ENCODE measurements at regions not wholly inside any gene's neighbourhood (a gene's known extent, or its start where the extent isn't known, plus 50 kb on each side); places are given as distances from the start of the nearest gene placed in this dataset.

DNA sequence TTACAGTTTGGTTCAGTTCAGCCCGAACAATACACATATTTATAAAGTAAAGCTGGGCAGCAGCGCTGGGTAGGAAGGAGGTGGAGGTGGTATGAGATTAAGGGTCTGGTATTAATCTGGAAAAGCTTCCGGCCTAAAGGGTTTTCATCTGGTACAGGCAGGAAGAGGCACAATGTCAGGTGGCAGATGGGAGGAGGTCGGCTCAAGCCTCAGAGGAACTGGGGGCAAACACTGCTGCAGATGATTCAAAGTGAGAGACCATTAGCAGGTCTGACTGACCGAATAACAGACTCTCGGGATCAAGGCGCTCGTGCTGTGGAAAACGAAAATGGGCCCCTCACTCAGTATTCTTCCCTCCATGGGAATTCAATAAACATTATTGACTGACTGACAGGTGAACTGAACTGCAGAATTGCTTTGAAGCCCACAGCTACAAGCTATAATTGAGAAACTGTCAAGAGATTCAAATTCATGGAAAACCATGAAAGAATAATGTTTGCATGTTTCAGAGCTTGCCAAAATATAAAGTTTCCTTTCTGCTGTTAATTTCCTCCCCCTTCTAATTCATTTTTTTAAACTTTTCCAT lies 75.3 kb downstream of the TMEM167A start:
- no peak overlapping the region for H3K4me2 ChIP-seq
- Mint-ChIP-seq H3K27ac (no peak overlapping the region), H3K27me3 (ENCODE audit: insufficient read depth, low read depth) (no peaks in the 10 kb centered on the region), H3K4me3 (no peak overlapping the region), H3K9me3 (no peaks in the 10 kb centered on the region), H3K4me1 (peaks cover 17% of the 10 kb centered on the region), H3K36me3 (no peaks in the 10 kb centered on the region)
- H3K79me2 ChIP-seq (ENCODE audit: low read depth): no peaks in the 10 kb centered on the region
- peaks cover 18% of the 10 kb centered on the region for H3K4me1 ChIP-seq
- H4K20me1 ChIP-seq (ENCODE audit: low read depth): no peaks in the 10 kb centered on the region
- no peak overlapping the region for H3K4me3 ChIP-seq
- no peak for DNase-seq (ENCODE audit: low spot score)
- no peaks in the 10 kb centered on the region for H3K36me3 ChIP-seq
- H2AFZ ChIP-seq (replicated peaks): no peak overlapping the region
- H3K9ac ChIP-seq: no peak overlapping the region
- H3K9me3 ChIP-seq (ENCODE audit: low read depth): no peaks in the 10 kb centered on the region
- no peaks in the 10 kb centered on the region for H3K27me3 ChIP-seq
- H3F3A ChIP-seq (ENCODE audit: low read depth): no peaks in the 10 kb centered on the region
- no peak overlapping the region for H3K27ac ChIP-seq
- TF ChIP-seq EZH2phosphoT487 (IDR thresholded peaks at IDR 0.05) (no peak), EZH2 (IDR thresholded peaks at IDR 0.05) (no peak)
- TF ChIP-seq, protein P1, sequence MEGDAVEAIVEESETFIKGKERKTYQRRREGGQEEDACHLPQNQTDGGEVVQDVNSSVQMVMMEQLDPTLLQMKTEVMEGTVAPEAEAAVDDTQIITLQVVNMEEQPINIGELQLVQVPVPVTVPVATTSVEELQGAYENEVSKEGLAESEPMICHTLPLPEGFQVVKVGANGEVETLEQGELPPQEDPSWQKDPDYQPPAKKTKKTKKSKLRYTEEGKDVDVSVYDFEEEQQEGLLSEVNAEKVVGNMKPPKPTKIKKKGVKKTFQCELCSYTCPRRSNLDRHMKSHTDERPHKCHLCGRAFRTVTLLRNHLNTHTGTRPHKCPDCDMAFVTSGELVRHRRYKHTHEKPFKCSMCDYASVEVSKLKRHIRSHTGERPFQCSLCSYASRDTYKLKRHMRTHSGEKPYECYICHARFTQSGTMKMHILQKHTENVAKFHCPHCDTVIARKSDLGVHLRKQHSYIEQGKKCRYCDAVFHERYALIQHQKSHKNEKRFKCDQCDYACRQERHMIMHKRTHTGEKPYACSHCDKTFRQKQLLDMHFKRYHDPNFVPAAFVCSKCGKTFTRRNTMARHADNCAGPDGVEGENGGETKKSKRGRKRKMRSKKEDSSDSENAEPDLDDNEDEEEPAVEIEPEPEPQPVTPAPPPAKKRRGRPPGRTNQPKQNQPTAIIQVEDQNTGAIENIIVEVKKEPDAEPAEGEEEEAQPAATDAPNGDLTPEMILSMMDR (IDR thresholded peaks at IDR 0.05): no peak

DNA sequence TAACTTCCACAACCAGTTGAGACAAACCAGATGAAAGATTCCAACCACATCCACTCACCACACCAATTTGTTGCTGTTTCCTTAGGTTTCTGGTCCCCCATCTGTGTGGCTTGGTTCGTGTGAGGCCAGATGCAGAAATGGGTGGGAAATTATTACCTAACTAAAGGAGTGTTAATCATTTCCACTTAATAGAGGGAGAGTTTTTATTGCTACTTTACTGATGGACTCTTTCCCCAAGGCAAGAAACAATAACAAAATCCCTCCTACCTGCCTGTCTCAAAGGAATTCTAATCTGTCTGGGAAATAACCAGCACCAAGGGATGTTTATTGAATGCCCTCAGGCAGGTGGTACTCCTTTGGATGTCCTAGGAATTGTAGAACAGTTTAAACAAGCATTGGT lies 76.3 kb downstream of the TMEM167A start:
- no peaks in the 10 kb centered on the region for H3K36me3 Mint-ChIP-seq
- H3K9ac ChIP-seq: no peak overlapping the region
- H3K27ac ChIP-seq: no peak overlapping the region

DNA sequence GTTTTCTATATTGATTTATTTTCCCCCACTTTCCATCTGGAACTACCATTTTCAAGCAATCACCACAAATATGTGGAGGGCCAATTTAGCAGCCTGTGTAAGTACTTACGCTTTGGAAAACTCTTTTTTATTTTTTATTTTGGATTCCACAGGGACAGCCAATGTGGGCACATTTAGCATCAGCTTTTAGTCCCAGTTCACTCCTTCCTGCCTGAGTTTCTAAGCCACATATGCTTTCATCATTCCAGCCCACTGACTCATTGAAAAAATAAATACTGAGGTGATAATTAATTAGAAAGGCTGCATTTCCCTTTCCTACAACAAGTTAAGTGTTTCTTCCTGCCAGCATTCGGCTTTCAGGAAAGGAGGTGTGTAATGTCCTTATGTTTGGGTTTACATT lies 76.8 kb downstream of the TMEM167A start:
- Histone ChIP-seq H3K9me3 (ENCODE audit: low read depth) (no peaks in the 10 kb centered on the region), H3K9ac (no peak overlapping the region), H3K27ac (no peak overlapping the region), H3K4me1 (peaks cover 18% of the 10 kb centered on the region), H3K79me2 (ENCODE audit: low read depth) (no peaks in the 10 kb centered on the region), H3F3A (ENCODE audit: low read depth) (no peaks in the 10 kb centered on the region), H3K4me2 (no peak overlapping the region), H4K20me1 (ENCODE audit: low read depth) (no peaks in the 10 kb centered on the region), H3K27me3 (no peaks in the 10 kb centered on the region), H2AFZ (replicated peaks) (peak overlapping the region; percentile 1), H3K4me3 (no peak overlapping the region), H3K36me3 (no peaks in the 10 kb centered on the region)
- peaks cover 17% of the 10 kb centered on the region for H3K4me1 Mint-ChIP-seq
- H3K9me3 Mint-ChIP-seq: no peaks in the 10 kb centered on the region
- DNase-seq (ENCODE audit: low spot score): no peak
- TF ChIP-seq EZH2phosphoT487 (IDR thresholded peaks at IDR 0.05): no peak
- no peak for TF ChIP-seq EZH2 (IDR thresholded peaks at IDR 0.05)
- TF ChIP-seq, protein P1 (IDR thresholded peaks at IDR 0.05): no peak
- no peaks in the 10 kb centered on the region for H3K36me3 Mint-ChIP-seq
- H3K27ac Mint-ChIP-seq: no peak overlapping the region
- H3K4me3 Mint-ChIP-seq: no peak overlapping the region
- H3K27me3 Mint-ChIP-seq (ENCODE audit: insufficient read depth, low read depth): no peaks in the 10 kb centered on the region

More for the DNA sequence above, 76.3 kb downstream of the TMEM167A start:
- H3K36me3 ChIP-seq: no peaks in the 10 kb centered on the region
- no peaks in the 10 kb centered on the region for H4K20me1 ChIP-seq (ENCODE audit: low read depth)
- peaks cover 18% of the 10 kb centered on the region for H3K4me1 ChIP-seq
- H3K9me3 ChIP-seq (ENCODE audit: low read depth): no peaks in the 10 kb centered on the region
- TF ChIP-seq EZH2phosphoT487 (IDR thresholded peaks at IDR 0.05) (no peak), EZH2 (IDR thresholded peaks at IDR 0.05) (no peak)
- TF ChIP-seq, protein P1 (IDR thresholded peaks at IDR 0.05): no peak
- no peak overlapping the region for H3K4me2 ChIP-seq
- H3K27me3 ChIP-seq: no peaks in the 10 kb centered on the region
- no peak overlapping the region for H3K4me3 ChIP-seq
- no peaks in the 10 kb centered on the region for H3K79me2 ChIP-seq (ENCODE audit: low read depth)
- Mint-ChIP-seq H3K27ac (no peak overlapping the region), H3K4me3 (no peak overlapping the region), H3K9me3 (no peaks in the 10 kb centered on the region), H3K4me1 (peaks cover 17% of the 10 kb centered on the region), H3K27me3 (ENCODE audit: insufficient read depth, low read depth) (no peaks in the 10 kb centered on the region)
- no peak overlapping the region for H2AFZ ChIP-seq (replicated peaks)
- H3F3A ChIP-seq (ENCODE audit: low read depth): no peaks in the 10 kb centered on the region
- DNase-seq (ENCODE audit: low spot score): no peak
